Stimulated activated CD4-positive, alpha-beta T cell treated with anti-CD3 and anti-CD28 coated beads, Interleukin-2, amount 100 ng/mL, for 48 hours (primary cell): ENCODE measurements at regions not wholly inside any gene's neighbourhood (a gene's known extent, or its start where the extent isn't known, plus 50 kb on each side); places are given as distances from the start of the nearest gene placed in this dataset.
A peak's percentile ranks its signal among the peaks of the same experiment; 100 is the strongest.

ENCODE experiments used
- DNase-seq, 2 donors: peaks; one replicate each; pipeline ENCODE4 v3.0.0-alpha.2; 2020

GRCh38 chr1:55420929-55421716, 206.0 kb upstream of the USP24 start:
- no peak for DNase-seq

- no peak for DNase-seq
These were observed 204.9 kb upstream of the USP24 start for GRCh38 chr1:55420026-55420425.

- DNase-seq: no peak
These were observed 203.2 kb upstream of the USP24 start for GRCh38 chr1:55418208-55419000.

DNA sequence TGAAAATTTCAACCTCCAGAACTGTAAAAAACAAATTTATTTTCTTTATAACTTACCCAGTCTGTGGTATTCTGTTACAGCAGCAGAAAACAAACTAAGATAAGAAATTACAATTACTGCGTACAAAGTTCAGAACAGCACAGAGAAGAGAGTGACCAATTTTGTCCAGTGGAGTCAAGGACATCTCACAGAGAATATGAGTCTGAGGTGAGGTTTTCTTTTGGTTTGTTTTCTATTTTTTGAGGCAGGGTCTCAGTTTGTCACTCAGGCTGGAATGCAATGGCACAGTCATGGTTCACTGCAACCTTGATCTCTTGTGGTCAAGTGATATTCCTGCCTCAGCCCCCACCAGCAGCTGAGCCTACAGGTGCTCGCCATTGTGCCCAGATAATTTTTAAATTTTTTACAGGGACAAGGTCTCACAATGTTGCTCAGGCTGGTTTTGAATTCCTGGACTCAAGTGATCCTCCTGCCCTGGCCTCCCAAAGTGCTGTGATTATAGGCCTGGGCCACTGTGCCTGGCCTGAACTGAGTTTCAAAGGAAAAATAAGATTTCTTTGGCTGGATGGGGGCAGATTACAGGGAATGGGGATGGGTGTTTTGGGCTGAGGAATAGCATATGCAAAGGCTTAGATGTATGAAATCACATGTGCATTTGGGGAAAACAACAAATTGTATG, 201.1 kb upstream of the USP24 start:
- no peak for DNase-seq

- DNase-seq: no peak
These were observed 198.1 kb upstream of the USP24 start for GRCh38 chr1:55413286-55413685.

GRCh38 chr1:55412060-55412459, 196.9 kb upstream of the USP24 start:
- DNase-seq: no peak

- DNase-seq: no peak
These were observed 187.7 kb upstream of the USP24 start for GRCh38 chr1:55402671-55403464.

- DNase-seq: no peak
These were observed 187.0 kb upstream of the USP24 start for GRCh38 chr1:55402142-55402541.

- no peak for DNase-seq
These were observed 185.3 kb upstream of the USP24 start for GRCh38 chr1:55400508-55400907.

- DNase-seq: no peak
These were observed 184.2 kb upstream of the USP24 start for GRCh38 chr1:55399346-55399745.

DNA sequence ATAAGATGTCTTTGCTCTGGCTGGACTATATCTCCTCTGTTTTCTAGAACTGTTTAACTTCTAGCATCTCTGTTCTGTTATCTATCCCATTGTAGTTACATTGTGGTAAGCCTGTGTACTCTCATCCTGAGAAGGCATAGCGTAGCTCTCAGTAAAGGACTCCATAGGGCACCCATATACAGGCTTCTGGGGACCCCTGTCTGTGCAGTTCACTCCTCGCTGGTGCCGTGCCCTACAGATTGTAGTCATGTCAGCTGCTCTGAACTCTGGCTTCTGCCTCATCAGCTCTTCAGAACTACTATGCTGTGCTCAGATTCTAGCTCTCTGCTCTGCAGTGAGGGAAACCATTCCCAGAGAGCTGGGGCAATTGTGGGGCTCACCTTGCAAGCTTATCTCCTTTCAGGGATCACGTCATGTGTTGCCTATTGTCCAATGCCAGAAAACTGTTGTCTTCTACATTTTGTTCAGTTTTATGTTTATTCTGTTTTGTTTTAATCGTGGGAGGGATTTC, 181.3 kb upstream of the USP24 start:
- DNase-seq: no peak

DNA sequence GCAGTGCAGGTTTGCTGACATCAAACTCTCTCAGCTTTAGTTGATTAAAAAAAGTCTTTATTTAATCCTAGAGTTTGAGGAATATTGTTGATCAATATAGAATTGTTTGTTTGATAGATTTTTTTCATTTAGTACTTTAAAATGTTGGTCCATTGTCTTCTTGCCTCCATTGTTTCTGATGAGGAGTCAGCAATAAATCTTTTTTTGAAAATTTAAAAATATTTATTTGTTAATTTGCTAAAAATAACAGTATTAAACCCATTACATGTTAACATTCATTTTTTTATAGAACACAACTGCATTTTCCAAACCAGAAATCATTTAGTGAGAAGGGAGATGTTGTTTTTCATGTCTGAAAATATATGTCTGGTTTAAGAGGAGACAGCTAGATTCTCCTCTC, 173.8 kb upstream of the USP24 start:
- no peak for DNase-seq

DNA sequence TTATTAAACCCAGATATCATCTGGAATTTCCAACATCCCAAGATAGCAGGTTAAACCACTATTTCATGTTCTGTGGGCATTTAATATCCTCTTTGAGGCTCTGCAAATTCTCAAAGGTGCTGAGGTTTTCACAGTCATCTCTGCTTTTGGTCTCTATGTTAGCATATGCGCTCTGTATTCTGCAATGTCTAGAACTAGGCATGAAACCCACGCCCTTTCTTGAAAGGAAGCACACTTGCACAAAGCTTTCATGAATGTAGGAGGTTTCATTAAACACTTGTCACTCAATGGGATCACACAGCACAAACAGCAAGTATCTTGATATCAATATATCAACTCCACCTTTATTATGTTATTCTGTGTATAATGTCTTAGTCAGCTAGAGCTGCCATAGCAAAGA, 172.0 kb upstream of the USP24 start:
- DNase-seq: no peak

DNA sequence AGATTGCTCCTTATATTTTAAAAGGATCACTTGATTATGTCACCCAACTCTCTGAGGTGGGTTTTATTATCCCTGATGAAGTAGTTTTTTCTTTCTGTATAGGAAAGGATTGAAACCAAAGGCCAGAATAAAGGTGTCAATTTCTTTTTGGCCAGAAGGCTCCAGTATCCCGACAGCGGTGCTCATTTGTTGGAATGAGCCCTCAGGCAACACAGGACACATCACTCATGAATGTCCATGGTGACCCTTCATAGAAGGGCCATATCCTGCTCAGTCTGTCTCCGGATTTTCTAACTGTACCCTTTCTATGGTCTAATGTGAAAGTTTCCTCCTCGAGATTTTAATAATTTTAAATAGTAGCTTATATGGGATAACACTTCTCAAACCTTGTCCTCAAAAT, 171.3 kb upstream of the USP24 start:
- DNase-seq: no peak

GRCh38 chr1:55385402-55386018, 170.3 kb upstream of the USP24 start:
- DNase-seq: no peak

GRCh38 chr1:55384637-55385036, 169.5 kb upstream of the USP24 start:
- DNase-seq: no peak

DNA sequence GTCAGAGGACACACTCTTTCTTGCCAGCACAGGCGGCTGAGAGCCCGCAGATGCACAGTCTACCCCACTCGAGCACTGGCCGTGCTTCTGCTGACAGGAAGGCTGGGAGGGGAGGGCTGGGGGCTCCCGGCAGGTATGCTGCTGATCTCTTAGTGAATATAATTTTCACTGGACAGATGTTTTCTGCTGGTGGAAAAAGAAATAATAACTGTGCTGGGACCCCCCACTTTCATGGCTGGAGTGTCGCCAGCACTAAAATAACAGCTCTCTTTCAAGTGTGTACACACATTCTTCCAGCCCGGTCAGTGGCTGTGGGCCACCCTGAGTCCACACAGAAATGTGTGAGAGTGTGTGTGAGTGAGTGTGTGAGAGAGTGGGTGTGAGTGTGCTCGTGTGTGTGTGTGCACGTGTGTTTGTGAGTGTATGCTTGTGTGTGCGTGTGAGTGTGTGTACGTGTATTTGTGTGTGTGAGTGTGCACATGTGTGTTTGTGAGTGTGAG, 167.7 kb upstream of the USP24 start:
- DNase-seq: no peak

DNA sequence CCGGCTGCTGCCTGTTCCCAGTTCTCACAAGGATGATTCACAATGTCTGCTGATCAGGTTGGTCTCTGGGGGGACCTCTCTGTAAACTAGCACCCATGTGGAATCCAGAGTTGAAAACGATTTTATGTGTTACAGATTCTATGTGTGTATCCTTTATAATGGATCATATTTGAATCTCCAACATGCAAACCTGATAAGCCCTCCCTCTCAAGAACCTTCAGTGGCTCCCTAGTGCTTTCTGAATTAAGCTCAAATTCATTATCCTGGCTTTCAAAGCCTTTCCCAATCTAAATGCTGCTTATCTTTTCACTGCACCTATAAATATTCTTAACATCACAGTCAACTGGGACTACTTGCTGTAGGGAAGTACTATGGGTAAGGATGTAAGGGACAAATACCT, 166.8 kb upstream of the USP24 start:
- DNase-seq: no peak

DNA sequence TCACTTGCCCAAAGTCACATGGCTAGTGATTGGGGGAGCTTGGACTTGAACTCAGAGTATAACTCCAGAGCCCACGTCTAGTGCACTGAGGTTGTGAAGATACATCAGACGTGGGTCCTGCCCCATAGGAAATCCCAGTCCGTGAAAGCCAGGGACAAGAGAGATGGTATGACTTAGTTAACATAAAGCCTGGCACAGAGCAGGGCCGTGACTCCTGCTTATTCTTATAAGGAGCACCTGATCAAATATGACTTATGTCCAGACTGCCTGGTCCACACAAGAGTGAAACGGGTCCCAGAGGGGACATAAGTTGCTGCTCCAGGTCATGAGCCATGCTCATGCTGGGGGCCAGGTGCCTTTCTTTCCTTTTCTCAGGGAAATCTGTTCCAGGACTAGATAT, 166.3 kb upstream of the USP24 start:
- DNase-seq: no peak

- no peak for DNase-seq
These were observed 165.3 kb upstream of the USP24 start for GRCh38 chr1:55380355-55380970.

GRCh38 chr1:55378582-55378981, 163.4 kb upstream of the USP24 start:
- DNase-seq: peak; percentile 27 to 36

GRCh38 chr1:55376897-55377296, 161.7 kb upstream of the USP24 start:
- no peak for DNase-seq
